ENCODE measurements at regions not wholly inside any gene's neighbourhood (a gene's known extent, or its start where the extent isn't known, plus 50 kb on each side); places are given as distances from the start of the nearest gene placed in this dataset.

GRCh38 chr13:47594833-47595232 lies 406.2 kb downstream of the SUCLA2 start:
- Histone ChIP-seq H3K9ac (ENCODE audit: low read length) (no peak overlapping the region), H3K4me1 (ENCODE audit: insufficient read depth, low read length) (no peaks in the 10 kb centered on the region), H4K20me1 (ENCODE audit: insufficient read depth, low read length) (no peaks in the 10 kb centered on the region), H3K79me2 (ENCODE audit: insufficient read depth, low read length) (no peaks in the 10 kb centered on the region), H2AFZ (ENCODE audit: low read depth, low read length) (no peak overlapping the region), H3K4me3 (ENCODE audit: insufficient read depth, low read depth, low read length) (no peak overlapping the region), H3K27ac (ENCODE audit: low read depth, low read length) (no peak overlapping the region), H3K4me2 (ENCODE audit: low read length) (no peak overlapping the region), H3K36me3 (ENCODE audit: insufficient read depth, low read length) (no peaks in the 10 kb centered on the region), H3K27me3 (ENCODE audit: insufficient read depth, low read length) (no peaks in the 10 kb centered on the region), H3K9me3 (ENCODE audit: insufficient read depth, low read depth, low read length) (no peaks in the 10 kb centered on the region)
- Mint-ChIP-seq H3K36me3 (ENCODE audit: low read depth, unreplicated experiment) (no peaks in the 10 kb centered on the region), H3K27me3 (ENCODE audit: low read depth, unreplicated experiment) (no peaks in the 10 kb centered on the region), H3K4me1 (ENCODE audit: low read depth, unreplicated experiment) (no peaks in the 10 kb centered on the region), H3K27ac (ENCODE audit: unreplicated experiment) (no peak overlapping the region), H3K4me3 (ENCODE audit: unreplicated experiment) (no peak overlapping the region), H3K9me3 (ENCODE audit: unreplicated experiment) (peaks cover 11% of the 10 kb centered on the region)
- DNase-seq (ENCODE audit: low read depth): no peak
- no peak for TF ChIP-seq EZH2 (IDR thresholded peaks at IDR 0.05; ENCODE audit: insufficient read depth, low read length)
- TF ChIP-seq, protein P1, sequence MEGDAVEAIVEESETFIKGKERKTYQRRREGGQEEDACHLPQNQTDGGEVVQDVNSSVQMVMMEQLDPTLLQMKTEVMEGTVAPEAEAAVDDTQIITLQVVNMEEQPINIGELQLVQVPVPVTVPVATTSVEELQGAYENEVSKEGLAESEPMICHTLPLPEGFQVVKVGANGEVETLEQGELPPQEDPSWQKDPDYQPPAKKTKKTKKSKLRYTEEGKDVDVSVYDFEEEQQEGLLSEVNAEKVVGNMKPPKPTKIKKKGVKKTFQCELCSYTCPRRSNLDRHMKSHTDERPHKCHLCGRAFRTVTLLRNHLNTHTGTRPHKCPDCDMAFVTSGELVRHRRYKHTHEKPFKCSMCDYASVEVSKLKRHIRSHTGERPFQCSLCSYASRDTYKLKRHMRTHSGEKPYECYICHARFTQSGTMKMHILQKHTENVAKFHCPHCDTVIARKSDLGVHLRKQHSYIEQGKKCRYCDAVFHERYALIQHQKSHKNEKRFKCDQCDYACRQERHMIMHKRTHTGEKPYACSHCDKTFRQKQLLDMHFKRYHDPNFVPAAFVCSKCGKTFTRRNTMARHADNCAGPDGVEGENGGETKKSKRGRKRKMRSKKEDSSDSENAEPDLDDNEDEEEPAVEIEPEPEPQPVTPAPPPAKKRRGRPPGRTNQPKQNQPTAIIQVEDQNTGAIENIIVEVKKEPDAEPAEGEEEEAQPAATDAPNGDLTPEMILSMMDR (IDR thresholded peaks at IDR 0.05; ENCODE audit: insufficient read depth, low read depth, low read length): no peak
- no peak for FAIRE-seq

DNA sequence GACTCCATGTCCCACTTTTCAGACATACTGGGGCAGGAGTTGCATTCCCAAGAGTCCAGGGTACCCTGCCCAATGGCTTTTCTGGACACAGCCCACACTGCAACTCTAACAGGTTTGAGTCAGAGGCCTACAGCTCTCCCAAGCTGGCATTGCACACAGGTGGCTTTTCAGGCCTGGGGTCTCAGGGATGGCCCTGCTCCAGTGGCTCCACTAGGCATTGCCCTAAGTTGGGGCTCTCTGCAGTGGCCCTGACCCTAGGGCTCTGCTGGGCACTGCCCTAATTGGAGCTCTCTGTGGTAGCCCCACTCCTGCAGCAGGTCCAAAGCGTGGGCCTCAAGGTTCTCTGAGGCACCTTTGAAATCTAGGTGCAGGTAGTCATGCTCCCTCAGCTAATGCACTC lies 408.8 kb downstream of the SUCLA2 start:
- Histone ChIP-seq H3K4me2 (ENCODE audit: low read length) (no peak overlapping the region), H4K20me1 (ENCODE audit: insufficient read depth, low read length) (no peaks in the 10 kb centered on the region), H3K36me3 (ENCODE audit: insufficient read depth, low read length) (no peaks in the 10 kb centered on the region), H3K27ac (ENCODE audit: low read depth, low read length) (no peak overlapping the region), H3K27me3 (ENCODE audit: insufficient read depth, low read length) (no peaks in the 10 kb centered on the region), H3K4me1 (ENCODE audit: insufficient read depth, low read length) (no peaks in the 10 kb centered on the region), H3K9ac (ENCODE audit: low read length) (no peak overlapping the region), H3K9me3 (ENCODE audit: insufficient read depth, low read depth, low read length) (no peaks in the 10 kb centered on the region), H3K79me2 (ENCODE audit: insufficient read depth, low read length) (no peaks in the 10 kb centered on the region), H2AFZ (ENCODE audit: low read depth, low read length) (no peak overlapping the region), H3K4me3 (ENCODE audit: insufficient read depth, low read depth, low read length) (no peak overlapping the region)
- no peaks in the 10 kb centered on the region for H3K27me3 Mint-ChIP-seq (ENCODE audit: low read depth, unreplicated experiment)
- no peak overlapping the region for H3K27ac Mint-ChIP-seq (ENCODE audit: unreplicated experiment)
- DNase-seq (ENCODE audit: low read depth) (no peak), FAIRE-seq (no peak)
- TF ChIP-seq, protein P1 (IDR thresholded peaks at IDR 0.05; ENCODE audit: insufficient read depth, low read depth, low read length): no peak
- TF ChIP-seq EZH2 (IDR thresholded peaks at IDR 0.05; ENCODE audit: insufficient read depth, low read length): no peak
- no peaks in the 10 kb centered on the region for H3K36me3 Mint-ChIP-seq (ENCODE audit: low read depth, unreplicated experiment)
- H3K9me3 Mint-ChIP-seq (ENCODE audit: unreplicated experiment): peaks cover 11% of the 10 kb centered on the region
- H3K4me1 Mint-ChIP-seq (ENCODE audit: low read depth, unreplicated experiment): no peaks in the 10 kb centered on the region
- no peak overlapping the region for H3K4me3 Mint-ChIP-seq (ENCODE audit: unreplicated experiment)

GRCh38 chr13:47588676-47589075 lies 412.4 kb downstream of the SUCLA2 start:
- no peak overlapping the region for H3K4me3 Mint-ChIP-seq (ENCODE audit: unreplicated experiment)
- Histone ChIP-seq H3K4me3 (ENCODE audit: insufficient read depth, low read depth, low read length) (no peak overlapping the region), H2AFZ (ENCODE audit: low read depth, low read length) (no peak overlapping the region), H3K27ac (ENCODE audit: low read depth, low read length) (no peak overlapping the region), H3K4me1 (ENCODE audit: insufficient read depth, low read length) (no peaks in the 10 kb centered on the region), H3K4me2 (ENCODE audit: low read length) (no peak overlapping the region), H3K27me3 (ENCODE audit: insufficient read depth, low read length) (no peaks in the 10 kb centered on the region), H3K36me3 (ENCODE audit: insufficient read depth, low read length) (no peaks in the 10 kb centered on the region), H4K20me1 (ENCODE audit: insufficient read depth, low read length) (no peaks in the 10 kb centered on the region), H3K79me2 (ENCODE audit: insufficient read depth, low read length) (no peaks in the 10 kb centered on the region), H3K9me3 (ENCODE audit: insufficient read depth, low read depth, low read length) (no peaks in the 10 kb centered on the region), H3K9ac (ENCODE audit: low read length) (no peak overlapping the region)
- no peaks in the 10 kb centered on the region for H3K36me3 Mint-ChIP-seq (ENCODE audit: low read depth, unreplicated experiment)
- H3K27ac Mint-ChIP-seq (ENCODE audit: unreplicated experiment): no peak overlapping the region
- DNase-seq (ENCODE audit: low read depth) (no peak), FAIRE-seq (no peak)
- H3K4me1 Mint-ChIP-seq (ENCODE audit: low read depth, unreplicated experiment): no peaks in the 10 kb centered on the region
- peaks cover 8% of the 10 kb centered on the region for H3K9me3 Mint-ChIP-seq (ENCODE audit: unreplicated experiment)
- TF ChIP-seq, protein P1 (IDR thresholded peaks at IDR 0.05; ENCODE audit: insufficient read depth, low read depth, low read length): no peak
- TF ChIP-seq EZH2 (IDR thresholded peaks at IDR 0.05; ENCODE audit: insufficient read depth, low read length): no peak
- H3K27me3 Mint-ChIP-seq (ENCODE audit: low read depth, unreplicated experiment): no peaks in the 10 kb centered on the region

Data from astrocyte (in vitro differentiated cells and primary cell).